NCI-H510A (cell line): ENCODE measurements at regions not wholly inside any gene's neighbourhood (a gene's known extent, or its start where the extent isn't known, plus 50 kb on each side); places are given as distances from the start of the nearest gene placed in this dataset.
"Not testable (repeated sequence)": the region's sequence is repeated elsewhere in the genome, so short reads cannot be mapped to it uniquely, and the experiment has no call there.

Experiments used
- DNase-seq: peaks from one replicate; lab custom pipeline; 2025; lab: John Stamatoyannopoulos, UW

- DNase-seq = no peak
Measured at GRCh38 chr11:38156495-38157146, 1558.6 kb upstream of the RAG2 start.

GRCh38 chr11:38155856-38156255, 1557.8 kb upstream of the RAG2 start:
- DNase-seq = no peak

GRCh38 chr11:38153985-38154384, 1555.9 kb upstream of the RAG2 start:
- no peak for DNase-seq

- DNase-seq = no peak
Measured at GRCh38 chr11:38143852-38144251, 1545.8 kb upstream of the RAG2 start.

GRCh38 chr11:38138972-38139371, 1540.9 kb upstream of the RAG2 start:
- no peak for DNase-seq

- DNase-seq = no peak
Measured at GRCh38 chr11:38136887-38137286, 1538.9 kb upstream of the RAG2 start.

GRCh38 chr11:38131535-38131934, 1533.5 kb upstream of the RAG2 start:
- DNase-seq = no peak

- DNase-seq = no peak
Measured at GRCh38 chr11:38130976-38131375, 1532.9 kb upstream of the RAG2 start.

GRCh38 chr11:38130514-38130913, 1532.5 kb upstream of the RAG2 start:
- DNase-seq = no peak

GRCh38 chr11:38123673-38124072, 1525.6 kb upstream of the RAG2 start:
- DNase-seq = no peak

- not testable (repeated sequence) for DNase-seq
Measured at GRCh38 chr11:38116616-38117015, 1518.6 kb upstream of the RAG2 start.

- DNase-seq = not testable (repeated sequence)
Measured at GRCh38 chr11:38115381-38115780, 1517.3 kb upstream of the RAG2 start.

GRCh38 chr11:38100836-38101462, 1502.9 kb upstream of the RAG2 start:
- DNase-seq = no peak

- no peak for DNase-seq
Measured at GRCh38 chr11:38095268-38095667, 1497.2 kb upstream of the RAG2 start.

GRCh38 chr11:38089726-38090125, 1491.7 kb upstream of the RAG2 start:
- DNase-seq = no peak

GRCh38 chr11:38060920-38061319, 1462.9 kb upstream of the RAG2 start:
- no peak for DNase-seq

- DNase-seq = no peak
Measured at GRCh38 chr11:38060136-38060535, 1462.1 kb upstream of the RAG2 start.

- no peak for DNase-seq
Measured at GRCh38 chr11:38046571-38047135, 1448.6 kb upstream of the RAG2 start.

GRCh38 chr11:38043060-38043459, 1445.0 kb upstream of the RAG2 start:
- no peak for DNase-seq

GRCh38 chr11:38038777-38039176, 1440.7 kb upstream of the RAG2 start:
- no peak for DNase-seq

- DNase-seq = no peak
Measured at GRCh38 chr11:38019072-38019775, 1421.2 kb upstream of the RAG2 start.

- no peak for DNase-seq
Measured at GRCh38 chr11:38014405-38014804, 1416.4 kb upstream of the RAG2 start.

GRCh38 chr11:38013157-38013556, 1415.1 kb upstream of the RAG2 start:
- no peak for DNase-seq
